Globus pallidus (tissue), 1 donor: ENCODE measurements at regions not wholly inside any gene's neighbourhood (a gene's known extent, or its start where the extent isn't known, plus 50 kb on each side); places are given as distances from the start of the nearest gene placed in this dataset.
A peak's percentile ranks its signal among the peaks of the same experiment; 100 is the strongest.
"Not testable (repeated sequence)": the region's sequence is repeated elsewhere in the genome, so short reads cannot be mapped to it uniquely, and the experiment has no call there.

Experiments
- DNase-seq: peaks from one replicate; pipeline ENCODE4 v3.0.0-alpha.2; 2015; ENCODE audit warnings: low spot score

DNA sequence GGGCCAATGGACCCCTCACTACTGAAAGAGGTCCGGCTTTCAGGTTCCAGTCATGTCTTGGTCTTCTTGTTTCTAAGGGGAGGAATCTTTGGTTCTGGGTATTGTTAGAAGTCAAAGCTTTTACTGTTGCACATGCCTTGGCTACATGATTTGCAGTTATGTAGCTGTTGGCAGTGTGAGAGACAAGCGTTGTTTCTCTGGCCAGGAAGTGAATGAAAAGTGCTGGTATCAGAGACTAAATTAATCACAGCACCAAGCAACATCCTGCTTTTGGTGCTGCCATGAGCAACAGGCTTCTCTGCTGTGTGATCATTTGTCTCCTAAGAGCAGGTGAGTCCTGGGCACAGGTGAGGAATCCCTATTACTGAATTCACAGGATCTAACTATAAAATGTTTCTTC is 100.1 kb upstream of the PRSS3 start:
- no peak for DNase-seq

GRCh38 chr9:33695856-33696255 is 99.5 kb upstream of the PRSS3 start:
- no peak for DNase-seq

DNA sequence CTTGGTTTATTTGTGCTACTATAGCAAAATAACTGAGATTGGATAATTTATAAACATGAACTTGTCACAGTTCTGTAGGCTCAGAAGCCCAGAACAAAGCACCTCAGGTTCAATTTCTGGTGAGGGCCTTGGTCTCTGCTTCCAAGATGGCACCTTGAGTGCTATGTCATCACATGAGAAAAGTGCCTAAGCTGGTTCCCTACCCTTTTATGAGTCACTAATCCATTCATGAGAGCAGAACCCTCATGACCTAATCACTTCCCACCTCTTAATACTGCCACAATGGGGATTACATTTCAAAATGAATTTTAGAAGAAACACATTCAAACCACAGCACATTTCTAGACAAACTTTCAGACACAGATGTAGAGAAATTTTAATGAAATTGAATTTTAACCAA is 98.2 kb upstream of the PRSS3 start:
- DNase-seq = no peak

GRCh38 chr9:33698267-33698666 is 97.1 kb upstream of the PRSS3 start:
- DNase-seq = no peak

DNA sequence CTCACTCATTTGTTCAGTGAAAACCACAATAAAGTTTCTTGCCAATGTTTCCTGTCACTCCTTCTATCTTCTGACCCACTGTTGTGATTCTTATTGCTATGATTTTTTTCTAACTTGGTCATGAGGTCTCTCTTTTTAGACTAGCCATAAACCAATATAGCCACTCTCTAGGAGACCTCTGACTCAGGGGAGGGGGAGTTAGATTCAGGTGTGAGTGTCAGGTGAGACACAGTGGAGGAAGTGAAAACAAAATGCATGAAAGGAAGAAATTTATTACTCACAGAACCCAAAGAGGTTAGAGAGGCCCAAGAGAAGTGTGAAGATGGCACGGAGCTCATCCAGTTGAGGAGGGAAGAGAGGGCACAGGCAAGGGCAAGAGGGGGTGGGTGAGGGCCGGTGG is 94.4 kb upstream of the PRSS3 start:
- DNase-seq = not testable (repeated sequence)

GRCh38 chr9:33703430-33704102 is 91.8 kb upstream of the PRSS3 start:
- no peak for DNase-seq

- not testable (repeated sequence) for DNase-seq
Observed at GRCh38 chr9:33705440-33705839, 89.9 kb upstream of the PRSS3 start.

- DNase-seq = no peak
Observed at GRCh38 chr9:33708441-33708840, 86.9 kb upstream of the PRSS3 start.

DNA sequence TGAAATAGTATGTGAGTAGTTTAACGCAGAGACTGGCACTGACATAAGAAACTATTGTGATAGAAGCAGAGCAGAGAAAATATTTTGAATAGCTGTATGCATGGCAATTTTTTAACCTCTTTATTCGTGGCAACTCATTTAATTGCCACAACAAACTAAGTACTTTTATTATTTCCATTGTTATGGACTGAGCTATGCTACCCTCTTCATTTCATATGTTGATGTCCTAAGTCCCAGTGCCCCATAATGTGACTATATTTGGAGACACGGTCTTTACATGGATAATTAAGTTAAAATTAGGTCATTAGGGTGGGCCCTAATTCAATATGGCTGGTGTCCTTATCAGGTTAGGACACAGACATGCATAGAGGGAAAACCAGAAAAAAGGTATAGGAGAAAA is 86.1 kb upstream of the PRSS3 start:
- no peak for DNase-seq

- DNase-seq = not testable (repeated sequence)
Observed at GRCh38 chr9:33711418-33711817, 83.9 kb upstream of the PRSS3 start.

- DNase-seq = no peak
Observed at GRCh38 chr9:33714989-33715388, 80.4 kb upstream of the PRSS3 start.

GRCh38 chr9:33718987-33719386 is 76.4 kb upstream of the PRSS3 start:
- DNase-seq = no peak

DNA sequence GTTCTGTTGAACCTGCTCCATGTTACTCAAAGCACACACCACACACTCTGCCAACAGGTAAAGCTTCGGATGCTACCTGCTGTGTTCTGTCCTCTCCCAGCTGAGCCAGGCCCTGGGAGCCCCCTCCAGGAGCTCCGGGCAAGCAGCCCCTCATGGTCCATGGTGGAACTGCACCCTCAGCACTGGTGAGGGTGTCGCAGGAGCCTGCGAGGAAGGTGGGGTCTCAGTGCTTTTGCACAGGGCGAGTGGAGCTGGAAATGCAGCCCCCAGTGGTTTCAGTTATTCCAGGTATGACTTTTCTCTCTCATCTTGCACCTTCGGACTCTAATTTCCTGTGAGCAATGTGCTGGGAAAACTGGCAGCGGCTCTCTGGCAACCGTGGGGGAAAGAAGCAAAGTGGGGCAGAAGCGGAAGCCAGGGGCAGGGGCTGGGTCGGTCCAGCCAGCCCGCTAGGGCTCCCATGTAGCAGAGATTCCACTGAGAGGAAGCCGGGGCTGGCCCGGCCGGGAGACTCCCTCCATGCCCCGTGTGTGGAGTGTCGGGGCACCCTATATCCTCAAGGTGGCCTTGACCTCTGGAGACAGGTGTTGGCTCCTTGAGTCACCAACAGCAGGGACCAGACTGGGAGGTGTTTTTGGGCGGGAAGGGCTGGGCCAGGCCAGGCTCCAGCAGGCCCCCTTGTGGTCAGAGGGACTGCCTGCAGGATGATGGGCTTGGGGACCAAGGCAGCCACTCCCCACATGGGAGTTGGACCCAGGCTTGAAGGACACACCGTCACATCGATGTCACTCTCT is 75.6 kb upstream of the PRSS3 start:
- no peak for DNase-seq

- DNase-seq = peak; percentile 64
Observed at GRCh38 chr9:33721674-33722358, 73.5 kb upstream of the PRSS3 start.

DNA sequence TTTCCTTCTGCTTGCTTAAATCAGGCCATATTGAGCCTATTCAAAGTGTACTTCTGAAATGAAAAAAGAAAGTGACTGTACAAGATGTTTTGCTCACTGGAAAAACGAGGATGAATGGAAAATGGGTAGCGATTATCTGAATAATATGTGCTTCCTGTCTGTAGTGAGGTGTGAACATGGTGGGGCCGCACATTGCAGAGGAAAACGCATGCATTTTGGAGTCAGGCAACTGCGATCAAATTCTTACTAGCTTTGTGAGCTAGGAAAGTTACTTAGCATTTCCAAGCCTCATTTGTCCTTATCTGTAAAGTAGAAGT is 73.0 kb upstream of the PRSS3 start:
- no peak for DNase-seq

DNA sequence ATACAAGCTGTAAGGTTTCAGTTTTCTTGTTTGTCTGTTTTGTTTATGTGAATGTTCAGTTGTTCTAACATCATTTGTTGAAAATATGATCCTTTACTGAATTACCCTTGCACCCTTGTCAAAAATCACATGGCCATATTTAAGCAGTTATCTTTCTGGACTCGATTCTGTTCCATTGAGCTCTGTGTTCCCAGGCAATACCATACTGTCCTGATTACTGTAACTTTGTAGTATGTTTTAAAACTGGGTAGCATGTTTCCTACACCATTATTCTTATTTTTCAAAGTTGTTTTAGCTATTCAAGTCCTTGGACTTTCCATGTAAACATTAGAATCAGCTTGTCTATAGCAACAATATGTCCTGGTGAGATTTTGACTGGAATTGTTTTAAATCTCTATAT is 66.7 kb upstream of the PRSS3 start:
- no peak for DNase-seq

DNA sequence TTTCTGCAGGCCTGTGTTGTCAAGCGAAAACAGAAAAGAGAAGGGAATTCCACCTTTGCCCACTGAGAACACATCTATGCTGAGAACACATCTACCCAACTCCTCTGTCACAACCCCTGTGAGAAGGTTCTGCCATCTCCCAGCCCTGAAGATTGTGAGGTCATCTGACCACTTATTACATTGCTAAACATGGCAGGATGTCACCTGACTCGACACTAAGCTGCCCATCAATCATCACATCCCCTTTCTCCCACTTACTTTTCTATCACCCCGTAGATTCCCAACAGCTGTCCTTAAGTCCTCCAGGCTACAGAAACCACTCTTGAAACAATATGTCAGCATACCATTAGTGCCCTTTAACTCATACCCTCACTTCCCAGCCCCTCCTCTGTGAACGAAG is 64.2 kb upstream of the PRSS3 start:
- no peak for DNase-seq

DNA sequence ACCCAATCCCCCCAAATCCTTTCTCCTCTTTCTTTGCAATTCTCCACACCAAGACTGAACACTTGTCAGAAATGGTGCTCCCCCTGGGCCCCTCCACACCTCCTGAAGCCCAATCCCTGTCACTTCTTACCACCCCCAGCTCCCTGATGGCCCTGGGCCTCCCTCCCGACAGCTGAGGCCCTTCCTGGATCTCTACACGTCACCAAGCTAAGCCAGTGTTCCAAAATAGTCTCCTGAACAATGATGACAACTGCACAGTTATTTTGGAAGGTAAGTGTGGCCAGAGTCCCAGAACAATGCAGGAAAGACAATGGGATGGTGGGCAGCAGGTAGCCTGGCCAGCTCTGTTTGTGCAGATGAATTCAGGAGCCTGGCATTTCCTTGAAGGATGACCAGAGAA is 63.7 kb upstream of the PRSS3 start:
- DNase-seq = no peak

- not testable (repeated sequence) for DNase-seq
Observed at GRCh38 chr9:33734247-33734940, 61.0 kb upstream of the PRSS3 start.

- not testable (repeated sequence) for DNase-seq
Observed at GRCh38 chr9:33734941-33735835, 60.2 kb upstream of the PRSS3 start.

GRCh38 chr9:33737811-33738606 is 57.4 kb upstream of the PRSS3 start:
- DNase-seq = no peak
